Neuronal stem cell (in vitro differentiated cells): ENCODE measurements at regions not wholly inside any gene's neighbourhood (a gene's known extent, or its start where the extent isn't known, plus 50 kb on each side); places are given as distances from the start of the nearest gene placed in this dataset.

Experiments used
- DNase-seq: peaks from one replicate; pipeline ENCODE4 v3.0.0-alpha.2; 2013; ENCODE audit warnings: low spot score
- H2AFZ ChIP-seq: one replicate; pipeline ENCODE4 v1.6.1; 2013; ENCODE audit warnings: mild to moderate bottlenecking, low read length, inconsistent platforms
- H2AK5ac ChIP-seq: 2 replicates; pipeline ENCODE4 v1.6.1; 2013; ENCODE audit warnings: low read depth, mild to moderate bottlenecking, inconsistent platforms, low read length, moderate library complexity, mixed read lengths
- H2BK120ac ChIP-seq: 2 replicates; pipeline ENCODE4 v1.6.1; 2013; ENCODE audit warnings: low read depth, mild to moderate bottlenecking, inconsistent platforms, low read length, moderate library complexity, mixed read lengths
- H2BK12ac ChIP-seq: one replicate; pipeline ENCODE4 v1.6.1; 2013; ENCODE audit warnings: low read length, inconsistent platforms
- H2BK15ac ChIP-seq: 2 replicates; pipeline ENCODE4 v1.6.1; 2013; ENCODE audit warnings: mild to moderate bottlenecking, low read length, inconsistent platforms, mixed read lengths
- H2BK5ac ChIP-seq: one replicate; pipeline ENCODE4 v1.6.1; 2013; ENCODE audit warnings: inconsistent platforms, mild to moderate bottlenecking, low read length, moderate library complexity
- H3K14ac ChIP-seq: one replicate; pipeline ENCODE4 v1.6.1; 2013; ENCODE audit warnings: low read length, inconsistent platforms
- H3K18ac ChIP-seq: 2 replicates; pipeline ENCODE4 v1.6.1; 2013; ENCODE audit warnings: low read length, inconsistent platforms
- H3K23ac ChIP-seq: 2 replicates; pipeline ENCODE4 v1.6.1; 2013; ENCODE audit warnings: low read depth, mild to moderate bottlenecking, mixed read lengths, low read length, inconsistent platforms; ENCODE audit not compliant: poor library complexity
- H3K27ac ChIP-seq: replicated peaks from 3 replicates; pipeline ENCODE4 v1.5.1; 2013; ENCODE audit warnings: low read length, inconsistent platforms
- H3K27me3 ChIP-seq, 3 experiments: 2 replicates each; pipeline ENCODE4 v1.6.1; 2013; ENCODE audit warnings: low read length in 3 of 3, mild to moderate bottlenecking in 2 of 3, inconsistent platforms in 1 of 3, low read depth in 1 of 3, mixed read lengths in 1 of 3, moderate library complexity in 1 of 3; ENCODE audit not compliant: control insufficient read depth in 3 of 3, insufficient read depth in 3 of 3
- H3K36me3 ChIP-seq, 2 donors: replicated peaks in 1 of 2; 2 replicates each; pipeline ENCODE4 v1.6.1; 2013; ENCODE audit warnings: low read length in 2 of 2; ENCODE audit not compliant: control insufficient read depth in 2 of 2, insufficient read depth in 2 of 2
- H3K4ac ChIP-seq: 2 replicates; pipeline ENCODE4 v1.6.1; 2013; ENCODE audit warnings: inconsistent platforms, mild to moderate bottlenecking, low read length, moderate library complexity
- H3K4me1 ChIP-seq, 2 donors: 1 replicate in 1 of 2; 2 replicates in 1 of 2; pipeline ENCODE4 v1.6.1; 2013; ENCODE audit warnings: low read length in 2 of 2, low read depth in 1 of 2; ENCODE audit not compliant: control insufficient read depth in 2 of 2, insufficient read depth in 1 of 2
- H3K4me2 ChIP-seq: one replicate; pipeline ENCODE4 v1.6.1; 2013; ENCODE audit warnings: mild to moderate bottlenecking, low read length, inconsistent platforms; ENCODE audit not compliant: insufficient read depth, poor library complexity, severe bottlenecking
- H3K4me3 ChIP-seq, 2 donors: 2 replicates each; pipeline ENCODE4 v1.5.1; 2013; ENCODE audit warnings: low read length in 2 of 2, mild to moderate bottlenecking in 2 of 2, inconsistent platforms in 1 of 2, moderate library complexity in 1 of 2
- H3K79me1 ChIP-seq: one replicate; pipeline ENCODE4 v1.6.1; 2013; ENCODE audit warnings: low read depth, mild to moderate bottlenecking, inconsistent platforms, low read length, moderate library complexity
- H3K9ac ChIP-seq: one replicate; pipeline ENCODE4 v1.6.1; 2013; ENCODE audit warnings: mild to moderate bottlenecking, low read depth, low read length, inconsistent platforms; ENCODE audit not compliant: poor library complexity
- H3K9me3 ChIP-seq, 2 donors: replicated peaks in 1 of 2; 2 replicates each; pipeline versions ENCODE3 to v1.6.1; 2013; ENCODE audit warnings: low read length in 2 of 2, mild to moderate bottlenecking in 2 of 2, inconsistent platforms in 1 of 2, low read depth in 1 of 2, mixed read lengths in 1 of 2, moderate library complexity in 1 of 2; ENCODE audit not compliant: control insufficient read depth in 2 of 2, insufficient read depth in 1 of 2
- H4K8ac ChIP-seq: one replicate; pipeline ENCODE4 v1.6.1; 2013; ENCODE audit warnings: low read depth, mild to moderate bottlenecking, inconsistent platforms, low read length, moderate library complexity
- H4K91ac ChIP-seq: one replicate; pipeline ENCODE4 v1.6.1; 2013; ENCODE audit warnings: low read length, low read depth, mild to moderate bottlenecking, inconsistent platforms; ENCODE audit not compliant: poor library complexity
- WGBS, 2 donors: extraction: QIAGEN DNeasy Blood & Tissue Kit; methylation state at CpG; one replicate each; pipeline ENCODE4 v1.1.7; 2013; ENCODE audit warnings: missing lambda C conversion rate in 2 of 2, mixed read lengths in 1 of 2; ENCODE audit not compliant: insufficient read length in 2 of 2, insufficient replicate concordance in 1 of 2; ENCODE audit errors: extremely low coverage in 2 of 2; 5-methylcytosine and 5-hydroxymethylcytosine counted together

GRCh38 chr3:38970851-38971638 lies 80.7 kb downstream of the SCN11A start:
- WGBS, 2 donors: no CpG with 5 or more reads among the region's 7 CpGs
- H3K36me3 ChIP-seq: no peaks in the 10 kb centered on the region
- no peak overlapping the region for H2BK12ac ChIP-seq
- H4K8ac ChIP-seq: no peak overlapping the region
- no peak overlapping the region for H2AFZ ChIP-seq
- H3K4ac ChIP-seq: no peak overlapping the region
- no peak overlapping the region for H3K18ac ChIP-seq
- H3K9me3 ChIP-seq: no peaks in the 10 kb centered on the region
- no peak overlapping the region for H2BK120ac ChIP-seq
- no peaks in the 10 kb centered on the region for H3K27me3 ChIP-seq
- no peaks in the 10 kb centered on the region for H3K79me1 ChIP-seq
- peaks cover 1 to 3% of the 10 kb centered on the region in 2 donors for H3K4me1 ChIP-seq
- peak overlapping the region; percentile 47 for H2AK5ac ChIP-seq
- peak overlapping the region; percentile 50 for H3K9ac ChIP-seq
- no peak overlapping the region for H4K91ac ChIP-seq
- no peak overlapping the region for H3K23ac ChIP-seq
- no peak overlapping the region for H3K27ac ChIP-seq
- DNase-seq: no peak
- H2BK5ac ChIP-seq: no peak overlapping the region
- H3K4me2 ChIP-seq: no peak overlapping the region
- no peak overlapping the region for H3K14ac ChIP-seq
- H3K4me3 ChIP-seq: no peak overlapping the region
- no peak overlapping the region for H2BK15ac ChIP-seq

- H3K23ac ChIP-seq: no peak overlapping the region
- no peak overlapping the region for H2BK120ac ChIP-seq
- no peak overlapping the region for H3K4ac ChIP-seq
- H3K79me1 ChIP-seq: no peaks in the 10 kb centered on the region
- H3K36me3 ChIP-seq: no peaks in the 10 kb centered on the region
- WGBS, 2 donors: no CpG with 5 or more reads among the region's 9 CpGs
- H2BK12ac ChIP-seq: no peak overlapping the region
- no peak overlapping the region for H3K4me2 ChIP-seq
- DNase-seq: no peak
- no peak overlapping the region for H3K14ac ChIP-seq
- no peak overlapping the region for H3K9ac ChIP-seq
- H3K18ac ChIP-seq: no peak overlapping the region
- no peak overlapping the region for H2BK15ac ChIP-seq
- no peak overlapping the region for H3K27ac ChIP-seq
- H2BK5ac ChIP-seq: no peak overlapping the region
- H3K4me1 ChIP-seq: peaks cover 1 to 3% of the 10 kb centered on the region in 2 donors
- H3K27me3 ChIP-seq: no peaks in the 10 kb centered on the region
- H3K9me3 ChIP-seq: no peaks in the 10 kb centered on the region
- no peak overlapping the region for H2AK5ac ChIP-seq
- no peak overlapping the region for H2AFZ ChIP-seq
- no peak overlapping the region for H4K8ac ChIP-seq
- H4K91ac ChIP-seq: no peak overlapping the region
- no peak overlapping the region for H3K4me3 ChIP-seq
Measured at GRCh38 chr3:38969317-38970235, 82.2 kb downstream of the SCN11A start.

DNA sequence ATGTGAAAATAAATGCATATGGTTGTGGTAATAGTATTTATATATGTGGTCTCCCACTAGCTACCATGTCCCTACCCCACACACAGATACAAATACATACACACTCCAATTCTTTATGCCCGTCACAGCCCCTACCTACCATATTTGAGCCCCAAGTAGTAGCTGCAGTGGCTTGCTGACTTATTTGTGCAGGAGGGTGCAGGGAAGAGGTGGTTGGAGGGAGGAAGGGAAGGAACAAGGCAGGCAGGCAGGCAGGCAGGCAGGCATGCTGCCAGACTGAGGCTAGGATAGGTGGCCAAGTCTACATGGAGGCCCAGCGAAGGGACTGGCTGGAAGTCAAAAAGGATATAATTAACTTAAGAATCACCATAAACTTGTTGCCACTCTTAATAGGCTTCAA lies 82.9 kb downstream of the SCN11A start:
- Histone ChIP-seq H3K4me2 (no peak overlapping the region), H3K79me1 (no peaks in the 10 kb centered on the region), H3K23ac (no peak overlapping the region), H2AFZ (no peak overlapping the region), H2BK120ac (no peak overlapping the region), H4K8ac (no peak overlapping the region), H2BK15ac (no peak overlapping the region), H4K91ac (no peak overlapping the region), H3K18ac (no peak overlapping the region), H3K27me3 (no peaks in the 10 kb centered on the region), H3K4me3 (no peak overlapping the region), H2AK5ac (no peak overlapping the region), H3K4me1 (peaks cover 1 to 3% of the 10 kb centered on the region in 2 donors), H3K4ac (no peak overlapping the region), H2BK5ac (no peak overlapping the region), H3K36me3 (no peaks in the 10 kb centered on the region), H3K9ac (no peak overlapping the region), H2BK12ac (no peak overlapping the region), H3K14ac (no peak overlapping the region), H3K27ac (no peak overlapping the region), H3K9me3 (no peaks in the 10 kb centered on the region)
- WGBS, 2 donors: no CpG with 5 or more reads among the region's 2 CpGs
- DNase-seq: no peak

GRCh38 chr3:38968403-38968802 lies 83.3 kb downstream of the SCN11A start:
- Histone ChIP-seq H2BK12ac (no peak overlapping the region), H2BK5ac (no peak overlapping the region), H3K79me1 (no peaks in the 10 kb centered on the region), H3K27ac (no peak overlapping the region), H4K91ac (no peak overlapping the region), H3K9ac (no peak overlapping the region), H3K14ac (no peak overlapping the region), H2BK120ac (no peak overlapping the region), H3K9me3 (no peaks in the 10 kb centered on the region), H3K18ac (no peak overlapping the region), H3K27me3 (no peaks in the 10 kb centered on the region), H3K23ac (no peak overlapping the region), H4K8ac (no peak overlapping the region), H2BK15ac (no peak overlapping the region), H3K4me1 (peaks cover 1 to 3% of the 10 kb centered on the region in 2 donors), H3K4me2 (no peak overlapping the region), H3K4me3 (no peak overlapping the region), H3K4ac (no peak overlapping the region), H2AK5ac (no peak overlapping the region), H3K36me3 (no peaks in the 10 kb centered on the region), H2AFZ (no peak overlapping the region)
- WGBS, 2 donors: no CpG with 5 or more reads among the region's 4 CpGs
- no peak for DNase-seq
